Heart left ventricle (tissue), 13 donors: ENCODE measurements at regions not wholly inside any gene's neighbourhood (a gene's known extent, or its start where the extent isn't known, plus 50 kb on each side); places are given as distances from the start of the nearest gene placed in this dataset.

ENCODE experiments used
- CTCF ChIP-seq, 12 donors: fragments of 200-600 bp; sonication (generic) in 4 of 12; IDR thresholded peaks; one replicate each; pipeline versions ENCODE4 v1.5.0 to v1.8.0; 2018 to 2022; ENCODE audit warnings: antibody characterized with exemption in 12 of 12, mild to moderate bottlenecking in 5 of 12
- POLR2A ChIP-seq, 2 donors: fragments of 450-650 bp; IDR thresholded peaks; one replicate each; pipeline ENCODE4 v1.6.1; 2017; ENCODE audit warnings: antibody characterized with exemption in 2 of 2, mild to moderate bottlenecking in 2 of 2, moderate library complexity in 2 of 2
- donor health status: ischemic (EF 13 %, LVEDD 7.1; RV severe dilation, severe dysfunction).
- donor health status: DM: no; HTN: yes; CAD: no.
- donor health status: DM: no; HTN: no; CAD: no.
- donor health status: ischemic (EF 25% LVEDD 6.9; RV normal size, moderate dysfunction).
- donor health status: ischemic (EF 25% LVEDD 5.7; RV mildly dilated, moderate dysfunction).
- donor health status: ischemic (EF 35%, LVEDD 5.7; RV mildly dilated, moderate dysfunction).
- donor health status: nonischemic (EF 11% LVEDD 7.7; RV severe dilation, severe dysfunction).
- donor health status: DM: yes; HTN: yes; CAD: no.
- donor health status: PGD.
- donor health status: ischemic (EF 29% LVEDD 5.4; RV normal size, mild dysfunction).
- donor health status: nonischemic (EF 23%, LVEDD 6.1; RV moderate dilation, normal function).

GRCh38 chr13:73778242-73778864, 355.9 kb downstream of the KLF12 start:
- TF ChIP-seq CTCF (IDR thresholded peaks at IDR 0.05), result no peak
- TF ChIP-seq POLR2A (IDR thresholded peaks at IDR 0.05), result no peak
